ENCODE measurements at regions not wholly inside any gene's neighbourhood (a gene's known extent, or its start where the extent isn't known, plus 50 kb on each side); places are given as distances from the start of the nearest gene placed in this dataset.
"Not testable (repeated sequence)": the region's sequence is repeated elsewhere in the genome, so short reads cannot be mapped to it uniquely, and the experiment has no call there.

- no peak for DNase-seq (ENCODE audit: low spot score)
Measured at GRCh38 chr1:104309673-104310072, 560.0 kb downstream of the AMY1C start.

- no peak for DNase-seq (ENCODE audit: low spot score)
Measured at GRCh38 chr1:104315823-104316222, 566.1 kb downstream of the AMY1C start.

- DNase-seq (ENCODE audit: low spot score), result no peak
Measured at GRCh38 chr1:104322131-104322530, 572.4 kb downstream of the AMY1C start.

GRCh38 chr1:104329278-104329677 lies 579.6 kb downstream of the AMY1C start:
- no peak for DNase-seq (ENCODE audit: low spot score)

GRCh38 chr1:104331763-104332162 lies 582.1 kb downstream of the AMY1C start:
- no peak for DNase-seq (ENCODE audit: low spot score)

- not testable (repeated sequence) for DNase-seq (ENCODE audit: low spot score)
Measured at GRCh38 chr1:104337927-104338326, 588.2 kb downstream of the AMY1C start.

GRCh38 chr1:104341944-104342343 lies 592.2 kb downstream of the AMY1C start:
- no peak for DNase-seq (ENCODE audit: low spot score)

GRCh38 chr1:104348277-104348676 lies 598.6 kb downstream of the AMY1C start:
- DNase-seq (ENCODE audit: low spot score), result no peak

GRCh38 chr1:104353580-104353979 lies 603.9 kb downstream of the AMY1C start:
- DNase-seq (ENCODE audit: low spot score), result no peak

- no peak for DNase-seq (ENCODE audit: low spot score)
Measured at GRCh38 chr1:104358086-104358485, 608.4 kb downstream of the AMY1C start.

- no peak for DNase-seq (ENCODE audit: low spot score)
Measured at GRCh38 chr1:104358621-104359020, 608.9 kb downstream of the AMY1C start.

GRCh38 chr1:104378414-104378813 lies 628.7 kb downstream of the AMY1C start:
- DNase-seq (ENCODE audit: low spot score), result no peak

GRCh38 chr1:104380003-104380402 lies 630.3 kb downstream of the AMY1C start:
- DNase-seq (ENCODE audit: low spot score), result no peak

- DNase-seq (ENCODE audit: low spot score), result no peak
Measured at GRCh38 chr1:104387716-104388508, 638.2 kb downstream of the AMY1C start.

GRCh38 chr1:104392552-104392951 lies 642.9 kb downstream of the AMY1C start:
- DNase-seq (ENCODE audit: low spot score), result no peak

- no peak for DNase-seq (ENCODE audit: low spot score)
Measured at GRCh38 chr1:104402178-104402577, 652.5 kb downstream of the AMY1C start.

GRCh38 chr1:104403883-104404282 lies 654.2 kb downstream of the AMY1C start:
- DNase-seq (ENCODE audit: low spot score), result no peak

GRCh38 chr1:104406728-104407127 lies 657.0 kb downstream of the AMY1C start:
- no peak for DNase-seq (ENCODE audit: low spot score)

GRCh38 chr1:104408268-104408667 lies 658.6 kb downstream of the AMY1C start:
- no peak for DNase-seq (ENCODE audit: low spot score)

GRCh38 chr1:104435255-104435654 lies 685.6 kb downstream of the AMY1C start:
- DNase-seq (ENCODE audit: low spot score), result no peak

- no peak for DNase-seq (ENCODE audit: low spot score)
Measured at GRCh38 chr1:104440011-104440410, 690.3 kb downstream of the AMY1C start.

- no peak for DNase-seq (ENCODE audit: low spot score)
Measured at GRCh38 chr1:104456724-104457123, 707.0 kb downstream of the AMY1C start.

GRCh38 chr1:104459886-104460285 lies 710.2 kb downstream of the AMY1C start:
- no peak for DNase-seq (ENCODE audit: low spot score)

GRCh38 chr1:104460880-104461279 lies 711.2 kb downstream of the AMY1C start:
- no peak for DNase-seq (ENCODE audit: low spot score)
